ENCODE measurements at regions not wholly inside any gene's neighbourhood (a gene's known extent, or its start where the extent isn't known, plus 50 kb on each side); places are given as distances from the start of the nearest gene placed in this dataset.

DNA sequence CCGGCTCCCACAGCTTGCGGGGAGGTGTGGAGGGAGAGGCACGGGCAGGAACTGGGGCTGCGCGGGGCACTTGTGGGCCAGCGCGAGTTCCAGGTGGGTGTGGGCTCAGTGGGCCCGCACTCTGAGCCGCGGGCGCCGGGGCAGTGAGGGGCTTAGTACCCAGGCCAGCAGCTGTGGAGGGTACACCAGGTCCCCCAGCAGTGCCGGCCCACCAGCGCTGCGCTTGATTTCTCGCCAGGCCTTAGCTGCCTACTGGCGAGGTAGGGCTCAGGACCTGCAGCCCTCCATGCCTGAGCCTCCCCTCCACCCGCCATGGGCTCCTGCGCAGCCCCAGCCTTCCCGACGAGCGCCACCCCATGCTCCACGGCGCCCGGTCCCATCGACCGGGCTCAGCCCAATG, 337.9 kb upstream of the ACVR2A start:
- no peak for DNase-seq (ENCODE audit: low read depth in 3 of 3)

DNA sequence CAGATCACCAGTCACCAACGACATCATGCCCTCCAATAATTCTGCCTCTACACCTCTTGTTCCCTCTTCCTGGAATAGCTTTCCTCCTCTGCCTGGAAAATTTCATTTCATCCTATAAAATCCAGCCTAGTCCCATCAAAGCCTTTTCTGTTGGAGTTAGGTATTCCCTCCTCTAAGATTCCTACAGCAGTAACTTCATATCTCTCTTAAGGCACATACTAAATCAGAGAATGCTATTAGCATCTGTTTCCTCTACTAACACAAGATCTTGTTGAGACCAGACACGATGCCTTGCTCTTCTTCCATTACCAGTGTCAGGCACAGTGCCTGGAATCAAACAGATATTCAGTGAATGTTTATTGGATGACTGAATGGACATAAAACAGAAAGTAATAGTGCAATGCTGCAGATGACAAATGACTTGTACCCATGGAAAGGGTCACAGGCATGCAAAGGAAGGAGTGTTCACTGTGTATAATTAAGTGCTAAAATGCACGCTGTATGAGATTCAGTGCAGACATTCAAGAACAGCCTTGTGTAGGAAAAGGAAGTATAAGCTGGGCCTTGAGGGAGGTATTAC, 342.0 kb upstream of the ACVR2A start:
- DNase-seq (ENCODE audit: low read depth in 3 of 3), result no peak

GRCh38 chr2:147501968-147502367, 342.9 kb upstream of the ACVR2A start:
- DNase-seq (ENCODE audit: low read depth in 3 of 3), result no peak

- no peak for DNase-seq (ENCODE audit: low read depth in 3 of 3)
Measured at GRCh38 chr2:147500819-147501395, 343.9 kb upstream of the ACVR2A start.

DNA sequence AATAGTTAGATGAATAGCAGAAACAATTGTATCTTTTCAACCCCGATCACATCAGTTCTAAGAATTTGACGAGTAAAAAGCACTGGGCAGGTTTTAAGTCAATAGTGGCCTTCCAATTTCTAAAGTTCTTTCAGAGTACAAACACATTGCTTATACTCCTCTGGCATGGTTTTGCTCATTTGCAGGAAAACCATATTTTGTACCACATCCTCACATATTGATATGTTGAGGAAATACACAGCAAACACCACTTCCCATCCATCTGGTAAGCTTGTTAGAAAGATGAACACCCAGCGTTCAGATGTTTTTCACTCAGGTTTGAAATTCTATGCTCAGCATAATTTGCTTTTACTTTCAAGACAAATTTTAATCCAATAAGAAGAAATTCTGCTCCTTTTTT, 344.6 kb upstream of the ACVR2A start:
- no peak for DNase-seq (ENCODE audit: low read depth in 3 of 3)

DNA sequence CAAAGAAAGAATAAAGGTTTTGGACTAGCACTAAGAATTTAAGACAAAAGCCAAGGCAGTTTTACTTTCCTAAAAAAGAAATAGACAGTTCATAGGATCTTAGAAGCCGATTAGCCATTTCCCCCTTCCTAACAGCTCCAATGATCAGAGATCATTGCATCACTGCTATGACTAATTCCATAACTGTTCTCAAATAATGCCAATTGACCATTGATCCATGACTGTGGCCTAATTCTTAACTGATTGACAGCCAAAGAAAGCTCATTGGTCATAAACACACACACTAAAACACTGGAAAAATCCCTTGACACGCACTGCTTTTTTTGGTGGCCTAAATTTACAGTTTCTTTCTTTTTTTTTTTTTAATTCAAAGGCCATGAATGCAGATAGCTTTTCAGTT, 345.0 kb upstream of the ACVR2A start:
- DNase-seq (ENCODE audit: low read depth in 3 of 3), result no peak

GRCh38 chr2:147495734-147496133, 349.1 kb upstream of the ACVR2A start:
- no peak for DNase-seq (ENCODE audit: low read depth in 3 of 3)

- no peak for DNase-seq (ENCODE audit: low read depth in 3 of 3)
Measured at GRCh38 chr2:147492471-147492870, 352.4 kb upstream of the ACVR2A start.

GRCh38 chr2:147491506-147491905, 353.3 kb upstream of the ACVR2A start:
- DNase-seq (ENCODE audit: low read depth in 3 of 3), result no peak

GRCh38 chr2:147490401-147491261, 354.2 kb upstream of the ACVR2A start:
- DNase-seq (ENCODE audit: low read depth in 3 of 3), result no peak

DNA sequence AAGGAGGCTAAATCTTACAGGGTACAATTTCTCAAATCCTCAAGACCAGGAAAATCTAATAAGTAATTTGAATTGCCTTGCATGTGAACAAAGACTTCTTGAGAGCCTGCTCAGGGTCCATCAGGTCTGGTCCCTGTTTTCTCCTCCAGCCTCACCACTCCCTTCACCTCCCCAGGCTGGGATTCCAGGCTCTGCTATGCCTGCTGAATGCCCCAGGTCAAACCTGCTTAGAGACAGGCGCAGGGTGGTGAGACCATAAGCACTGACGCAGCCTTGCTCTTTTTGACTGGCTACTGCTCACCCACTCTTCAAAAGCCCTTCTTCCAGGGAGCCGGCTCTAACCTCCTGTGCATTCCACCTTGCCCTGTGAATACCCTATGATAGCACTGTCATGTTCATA, 356.4 kb upstream of the ACVR2A start:
- no peak for DNase-seq (ENCODE audit: low read depth in 3 of 3)

- no peak for DNase-seq (ENCODE audit: low read depth in 3 of 3)
Measured at GRCh38 chr2:147487978-147488289, 356.9 kb upstream of the ACVR2A start.

DNA sequence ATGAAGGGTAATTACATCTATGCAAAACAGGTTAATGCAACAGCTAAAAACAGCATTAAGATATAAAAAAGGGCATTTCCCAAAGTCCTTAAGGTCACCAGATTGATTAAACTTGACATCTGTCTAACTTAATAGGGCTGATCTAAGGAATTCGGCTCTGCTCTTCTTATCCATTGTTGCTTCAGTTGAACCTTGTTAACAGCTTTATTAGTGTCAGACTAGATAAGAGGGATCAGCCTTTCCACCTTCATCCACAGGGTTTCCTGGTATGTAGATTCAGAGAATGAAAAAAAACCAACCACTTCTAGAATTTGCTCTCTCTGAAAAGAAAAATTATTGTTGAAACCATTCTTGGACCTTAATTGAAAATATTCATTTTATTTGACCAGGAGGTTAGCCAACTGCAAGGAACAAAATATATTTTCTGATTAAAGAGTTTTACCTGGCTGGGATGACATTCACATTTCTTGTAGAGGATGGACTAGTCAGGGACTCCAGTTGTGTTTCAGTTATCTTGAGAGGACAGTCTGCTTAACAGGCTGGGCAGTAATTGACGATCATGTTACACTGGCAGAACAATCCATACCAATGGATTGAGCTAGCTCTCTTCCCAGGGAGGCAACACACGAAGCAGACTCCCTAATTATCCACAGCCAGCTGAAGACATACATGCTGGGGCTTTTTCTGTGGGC, 357.4 kb upstream of the ACVR2A start:
- no peak for DNase-seq (ENCODE audit: low read depth in 3 of 3)

- DNase-seq (ENCODE audit: low read depth in 3 of 3), result no peak
Measured at GRCh38 chr2:147485210-147485851, 359.5 kb upstream of the ACVR2A start.

DNA sequence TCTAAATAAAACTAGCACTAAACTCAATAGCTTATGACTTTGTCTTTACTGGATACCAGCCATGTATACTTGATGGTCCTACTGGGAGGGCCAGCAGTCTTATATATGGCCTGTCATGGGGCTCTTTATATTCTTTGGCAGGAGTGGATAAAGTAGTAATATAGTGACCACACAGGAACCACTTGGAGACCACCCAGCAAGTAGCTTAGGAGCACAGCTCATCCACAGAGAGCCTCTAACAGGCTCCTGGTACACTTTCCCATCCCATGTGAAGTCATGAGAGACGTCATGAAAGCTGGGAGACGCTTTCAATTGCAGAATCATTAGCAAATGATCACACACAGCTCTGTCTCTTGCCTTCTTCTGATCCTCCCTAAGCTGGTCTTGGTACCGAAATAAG, 360.9 kb upstream of the ACVR2A start:
- DNase-seq (ENCODE audit: low read depth in 3 of 3), result no peak

DNA sequence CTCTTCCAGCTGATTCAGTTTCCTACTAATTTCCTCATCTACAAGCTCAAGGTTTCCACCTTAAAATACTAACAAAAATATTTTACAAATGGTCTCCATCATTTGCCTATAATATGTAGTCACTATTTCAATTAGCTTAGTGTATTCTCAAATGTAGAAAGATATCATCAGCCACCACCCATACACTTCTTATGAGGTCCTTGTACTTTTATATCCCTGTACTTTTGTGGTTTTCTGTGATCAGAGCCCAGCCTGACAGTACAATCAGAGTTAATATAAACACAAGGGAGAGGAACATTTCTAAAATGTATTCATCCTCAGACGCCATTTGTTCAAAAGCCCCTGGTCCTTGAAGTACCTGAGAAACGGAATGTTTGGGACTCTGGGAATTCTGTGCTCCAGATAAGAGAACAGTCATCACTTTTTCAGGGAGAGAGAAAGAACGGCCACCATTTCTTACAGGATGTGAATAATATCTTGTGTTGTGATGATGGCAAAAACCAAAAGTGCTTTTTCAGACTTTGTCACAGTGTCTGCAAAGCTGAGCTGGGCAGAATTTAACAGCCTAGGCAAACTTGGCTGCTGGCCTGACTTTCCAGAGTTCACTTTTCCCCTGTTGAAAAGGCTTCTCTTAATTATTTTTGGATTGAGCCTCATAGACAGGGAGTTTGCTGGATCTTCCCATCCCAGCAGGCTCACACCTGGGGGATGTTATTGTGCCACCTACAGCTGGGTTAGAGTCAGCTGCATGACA, 361.7 kb upstream of the ACVR2A start:
- DNase-seq (ENCODE audit: low read depth in 3 of 3), result no peak

- DNase-seq (ENCODE audit: low read depth in 3 of 3), result no peak
Measured at GRCh38 chr2:147482111-147482895, 362.5 kb upstream of the ACVR2A start.

DNA sequence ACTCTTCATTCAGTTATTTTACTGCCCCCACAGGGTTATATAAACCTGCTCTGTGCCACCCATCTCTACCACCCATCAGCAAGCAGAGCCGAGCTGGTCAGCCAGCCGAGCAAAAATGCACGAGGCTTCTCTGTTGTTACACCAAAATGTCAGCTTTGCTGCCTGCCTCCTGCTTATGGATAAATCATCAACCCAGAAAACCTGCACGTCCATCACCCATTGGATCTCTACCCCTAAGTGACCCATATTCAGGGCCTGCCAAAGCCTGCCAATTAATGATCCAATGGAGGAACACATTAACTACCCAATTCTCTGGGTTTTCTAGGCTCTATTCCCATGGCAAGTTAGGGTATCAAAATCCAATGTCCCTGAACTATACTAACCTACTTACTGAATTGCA, 365.5 kb upstream of the ACVR2A start:
- no peak for DNase-seq (ENCODE audit: low read depth in 3 of 3)

DNA sequence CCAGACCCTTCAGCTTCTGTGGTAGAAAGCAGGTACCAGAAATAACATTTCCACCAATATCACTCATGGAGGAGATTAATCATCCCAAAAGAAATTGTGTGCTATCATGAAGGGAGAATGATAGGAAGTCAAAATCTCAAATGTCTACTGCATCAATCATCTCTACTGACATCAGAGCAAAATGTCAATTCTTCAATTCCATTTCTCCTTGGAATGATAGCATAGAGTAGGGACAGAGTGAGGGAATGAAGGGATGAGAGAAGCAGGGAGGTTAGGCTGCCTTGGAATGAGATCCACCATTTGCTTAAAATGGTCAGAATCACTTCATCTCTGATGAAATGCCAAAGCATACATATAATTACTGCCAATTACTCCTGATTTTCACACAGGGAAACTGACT, 371.8 kb upstream of the ACVR2A start:
- DNase-seq (ENCODE audit: low read depth in 3 of 3), result no peak

- DNase-seq (ENCODE audit: low read depth in 3 of 3), result no peak
Measured at GRCh38 chr2:147471126-147471525, 373.7 kb upstream of the ACVR2A start.

GRCh38 chr2:147469471-147469870, 375.4 kb upstream of the ACVR2A start:
- DNase-seq (ENCODE audit: low read depth in 3 of 3), result no peak
